Activated CD8-positive, alpha-beta T cell treated with anti-CD3 and anti-CD28 coated beads, Interleukin-2, amount 10 ng/mL, durations not matched to agents 7 days and 5 days (primary cell): ENCODE measurements at regions not wholly inside any gene's neighbourhood (a gene's known extent, or its start where the extent isn't known, plus 50 kb on each side); places are given as distances from the start of the nearest gene placed in this dataset.

Source experiments
- ATAC-seq: fragments of 150-1000 bp; cut with Tn5 transposase; one replicate; pipeline ENCODE4 v1.10.0; 2021; ENCODE audit warnings: moderate library complexity
- CTCF ChIA-PET: fragments of 350-600 bp; sonication (Branson Sonifier 250); formaldehyde crosslinking; loops from one replicate; lab custom pipeline; 2021; ENCODE audit warnings: antibody characterized with exemption; lab: Charles Lee
- POLR2A ChIA-PET: fragments of 350-600 bp; sonication (Branson Sonifier 250); formaldehyde crosslinking; loops from one replicate; lab custom pipeline; 2021; ENCODE audit warnings: antibody characterized with exemption; lab: Charles Lee
- DNase-seq: peaks from one replicate; pipeline ENCODE4 v3.0.0-alpha.2; 2020
- H3K27ac Mint-ChIP-seq: one replicate; pipeline ENCODE4 v1.8.0; 2021; ENCODE audit warnings: mild to moderate bottlenecking, mixed read lengths
- H3K27me3 Mint-ChIP-seq: one replicate; pipeline ENCODE4 v1.8.0; 2021; ENCODE audit warnings: low read depth, mixed read lengths
- H3K36me3 Mint-ChIP-seq: one replicate; pipeline ENCODE4 v1.8.0; 2021; ENCODE audit warnings: low read depth, mixed read lengths
- H3K4me1 Mint-ChIP-seq: one replicate; pipeline ENCODE4 v1.8.0; 2021; ENCODE audit warnings: low read depth, mixed read lengths
- H3K4me3 Mint-ChIP-seq: one replicate; pipeline ENCODE4 v1.8.0; 2021; ENCODE audit warnings: mild to moderate bottlenecking, mixed read lengths
- H3K9me3 Mint-ChIP-seq: one replicate; pipeline ENCODE4 v1.8.0; 2022; ENCODE audit warnings: mixed read lengths; ENCODE audit not compliant: insufficient read depth

DNA sequence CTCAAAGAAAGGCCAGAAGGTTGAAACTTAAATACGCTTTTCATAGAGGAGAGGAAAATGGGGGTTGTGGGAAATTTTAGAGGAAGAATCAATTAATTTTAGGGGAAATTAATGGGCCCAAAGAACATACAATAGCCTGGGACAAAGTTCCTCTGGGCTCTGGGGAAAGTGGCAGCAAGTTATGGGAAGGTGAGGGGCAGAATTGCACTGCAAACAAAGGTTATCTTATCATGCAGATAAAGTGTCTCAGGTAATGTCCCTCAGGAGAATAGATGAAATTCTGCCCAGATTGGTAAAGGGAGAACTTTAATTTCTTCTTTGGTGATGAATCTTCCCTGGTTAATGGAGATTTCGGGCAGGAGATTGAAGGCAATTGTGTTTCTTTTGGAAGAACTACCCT lies 326.1 kb upstream of the SLC24A2 start:
- H3K27ac Mint-ChIP-seq = no peak overlapping the region
- no peak for ATAC-seq
- ChIA-PET POLR2A (no interaction called here), CTCF (interaction anchor here (0.6 kb wide), 1 partner anchor 195 kb away, joined by 3 read pairs; no protein-coding TSS in a partner anchor)
- H3K9me3 Mint-ChIP-seq = peaks cover 16% of the 10 kb centered on the region
- H3K4me1 Mint-ChIP-seq = peaks cover 4% of the 10 kb centered on the region
- DNase-seq = no peak
- no peak overlapping the region for H3K4me3 Mint-ChIP-seq
- peaks cover 18% of the 10 kb centered on the region for H3K36me3 Mint-ChIP-seq
- no peaks in the 10 kb centered on the region for H3K27me3 Mint-ChIP-seq

DNA sequence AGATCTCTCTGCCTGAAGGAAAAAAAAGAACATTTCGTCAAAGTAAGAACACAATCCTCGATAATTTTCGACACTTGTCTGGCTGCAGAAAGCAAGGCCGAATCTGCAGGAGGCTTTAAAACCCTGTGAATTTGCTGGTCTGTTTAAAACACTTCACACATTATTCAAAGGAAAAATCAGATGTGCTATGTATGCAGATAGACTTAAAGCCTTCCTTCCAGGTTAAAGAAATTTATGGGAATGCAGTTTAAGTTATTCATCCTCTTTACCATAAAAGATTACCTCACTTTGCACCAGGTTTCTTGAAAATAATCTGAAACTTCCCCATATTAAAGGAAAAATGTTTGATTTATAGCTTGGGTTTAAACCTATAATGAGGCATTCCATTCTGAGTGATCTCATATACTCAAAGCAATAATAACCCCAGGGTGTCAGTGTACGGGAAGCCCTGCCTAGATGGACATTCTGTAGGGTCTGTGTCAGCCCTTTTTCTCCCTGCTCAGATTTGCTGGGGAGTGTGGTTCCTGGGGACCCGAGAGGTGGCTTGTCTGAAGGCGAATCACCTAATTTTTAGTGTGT lies 323.5 kb upstream of the SLC24A2 start:
- ATAC-seq (no peak), DNase-seq (no peak)
- ChIA-PET CTCF (no interaction called here), POLR2A (no interaction called here)
- no peaks in the 10 kb centered on the region for H3K4me1 Mint-ChIP-seq
- H3K27ac Mint-ChIP-seq = no peak overlapping the region
- no peak overlapping the region for H3K4me3 Mint-ChIP-seq
- peaks cover 16% of the 10 kb centered on the region for H3K9me3 Mint-ChIP-seq
- H3K27me3 Mint-ChIP-seq = no peaks in the 10 kb centered on the region
- peaks cover 17% of the 10 kb centered on the region for H3K36me3 Mint-ChIP-seq

- no peak for DNase-seq
- H3K4me3 Mint-ChIP-seq = no peak overlapping the region
- ChIA-PET CTCF (no interaction called here), POLR2A (no interaction called here)
- H3K36me3 Mint-ChIP-seq = peaks cover 17% of the 10 kb centered on the region
- peaks cover 12% of the 10 kb centered on the region for H3K9me3 Mint-ChIP-seq
- H3K27me3 Mint-ChIP-seq = no peaks in the 10 kb centered on the region
- no peak for ATAC-seq
- no peaks in the 10 kb centered on the region for H3K4me1 Mint-ChIP-seq
- H3K27ac Mint-ChIP-seq = no peak overlapping the region
These were observed 322.5 kb upstream of the SLC24A2 start for GRCh38 chr9:20111173-20111843.

DNA sequence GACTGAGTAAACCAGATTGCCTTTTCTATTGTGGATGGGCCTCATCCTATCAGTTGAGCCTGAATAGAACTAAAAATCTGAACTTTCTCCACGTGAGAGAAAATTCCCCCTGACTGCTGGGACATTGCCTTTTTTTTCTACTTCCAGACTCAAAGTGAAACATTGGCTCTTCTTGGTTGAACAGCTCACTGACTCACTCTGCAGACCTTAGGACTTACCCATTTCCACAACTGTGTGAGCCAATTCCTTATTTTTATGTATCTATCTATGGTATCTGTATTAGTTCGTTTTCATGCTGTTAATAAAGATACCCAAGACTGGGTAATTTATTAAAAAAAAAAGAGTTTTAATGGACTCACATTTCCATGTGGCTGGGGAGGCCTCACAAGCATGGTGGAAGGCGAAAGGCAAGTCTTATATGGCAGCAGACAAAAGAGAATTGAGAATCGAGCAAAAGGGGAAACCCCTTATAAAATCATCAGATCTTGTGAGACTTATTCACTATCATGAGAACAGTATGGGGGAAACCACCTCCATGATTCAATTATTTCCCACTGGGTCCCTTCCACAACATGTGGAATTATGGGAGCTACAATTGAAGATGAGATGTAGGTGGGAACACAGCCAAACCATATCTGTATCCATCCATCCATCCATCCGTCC lies 306.7 kb upstream of the SLC24A2 start:
- ChIA-PET CTCF (no interaction called here), POLR2A (no interaction called here)
- no peak overlapping the region for H3K4me3 Mint-ChIP-seq
- DNase-seq = no peak
- H3K36me3 Mint-ChIP-seq = peaks cover 32% of the 10 kb centered on the region
- ATAC-seq = no peak
- peaks cover 6% of the 10 kb centered on the region for H3K9me3 Mint-ChIP-seq
- H3K4me1 Mint-ChIP-seq = no peaks in the 10 kb centered on the region
- H3K27me3 Mint-ChIP-seq = no peaks in the 10 kb centered on the region
- no peak overlapping the region for H3K27ac Mint-ChIP-seq

DNA sequence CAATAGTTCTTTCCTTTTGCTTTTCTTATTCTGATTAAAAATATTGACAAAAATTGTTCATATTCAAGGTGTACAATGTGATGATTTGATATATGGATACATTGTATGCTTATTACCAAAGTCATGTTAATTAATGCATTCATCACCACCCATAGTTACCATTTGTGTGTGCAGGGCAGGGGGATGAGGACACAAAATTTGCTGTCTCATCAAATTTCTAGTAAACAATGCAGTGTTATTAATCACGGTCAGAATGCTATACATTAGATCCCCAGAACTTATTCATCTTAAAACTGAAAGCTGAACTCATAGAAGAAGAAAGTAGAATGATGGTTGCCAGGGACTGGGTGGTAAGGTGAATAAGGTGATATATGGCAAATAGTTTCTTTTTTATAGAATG lies 303.7 kb upstream of the SLC24A2 start:
- no peak for ATAC-seq
- ChIA-PET CTCF (no interaction called here), POLR2A (no interaction called here)
- Mint-ChIP-seq H3K9me3 (peaks cover 6% of the 10 kb centered on the region), H3K27me3 (no peaks in the 10 kb centered on the region), H3K4me3 (no peak overlapping the region), H3K4me1 (peaks cover 13% of the 10 kb centered on the region), H3K27ac (no peak overlapping the region), H3K36me3 (peaks cover 33% of the 10 kb centered on the region)
- DNase-seq = no peak

- peaks cover 4% of the 10 kb centered on the region for H3K27me3 Mint-ChIP-seq
- no peak overlapping the region for H3K27ac Mint-ChIP-seq
- POLR2A ChIA-PET = no interaction called here
- no peak overlapping the region for H3K4me3 Mint-ChIP-seq
- peaks cover 15% of the 10 kb centered on the region for H3K36me3 Mint-ChIP-seq
- CTCF ChIA-PET = no interaction called here
- DNase-seq = no peak
- peaks cover 6% of the 10 kb centered on the region for H3K9me3 Mint-ChIP-seq
- peaks cover 18% of the 10 kb centered on the region for H3K4me1 Mint-ChIP-seq
- ATAC-seq = no peak
These were observed 298.6 kb upstream of the SLC24A2 start for GRCh38 chr9:20087481-20087880.

DNA sequence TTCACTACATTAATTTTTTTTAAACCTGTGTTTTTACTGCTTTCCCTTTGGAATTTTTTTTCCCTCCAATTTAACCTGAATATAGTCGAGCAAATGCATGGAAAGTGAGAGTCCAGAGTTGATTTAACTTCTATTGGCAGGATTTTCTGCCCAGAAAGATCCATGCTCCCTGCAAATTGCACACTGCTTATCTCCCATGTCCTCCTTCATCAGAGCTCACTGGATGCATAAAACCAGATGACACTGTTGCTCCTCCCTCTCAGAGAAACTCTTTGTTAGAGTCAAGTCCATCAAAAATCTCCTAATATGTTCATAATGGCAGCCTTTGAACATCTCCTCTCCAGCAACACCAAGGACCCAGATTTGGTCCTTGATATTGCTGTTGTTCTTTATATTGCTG lies 297.0 kb upstream of the SLC24A2 start:
- ChIA-PET CTCF (no interaction called here), POLR2A (no interaction called here)
- H3K27me3 Mint-ChIP-seq = peaks cover 4% of the 10 kb centered on the region
- H3K9me3 Mint-ChIP-seq = peaks cover 2% of the 10 kb centered on the region
- no peak overlapping the region for H3K4me3 Mint-ChIP-seq
- no peak for ATAC-seq
- DNase-seq = no peak
- peaks cover 4% of the 10 kb centered on the region for H3K36me3 Mint-ChIP-seq
- H3K27ac Mint-ChIP-seq = no peak overlapping the region
- H3K4me1 Mint-ChIP-seq = peaks cover 18% of the 10 kb centered on the region

DNA sequence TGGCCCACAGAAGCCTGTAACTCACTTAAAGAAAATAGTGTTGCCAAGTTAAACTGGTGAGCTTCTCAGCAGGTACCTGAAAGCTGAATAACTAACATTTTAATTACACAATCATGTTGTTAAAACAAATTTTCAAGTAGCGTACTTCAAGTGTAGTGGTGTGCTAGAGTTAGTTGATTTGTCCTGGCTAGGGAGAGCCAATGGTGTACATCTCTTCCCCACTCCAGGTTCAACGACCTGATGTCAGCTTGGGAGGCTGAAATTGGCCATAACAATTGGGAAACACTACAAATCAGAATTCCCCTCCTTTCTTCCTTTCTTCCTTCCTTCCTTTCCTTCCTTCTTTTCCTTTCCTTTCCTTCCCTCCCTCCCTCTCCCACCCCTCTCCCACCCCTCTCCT lies 295.3 kb upstream of the SLC24A2 start:
- Mint-ChIP-seq H3K4me1 (peaks cover 10% of the 10 kb centered on the region), H3K36me3 (peaks cover 7% of the 10 kb centered on the region), H3K9me3 (no peaks in the 10 kb centered on the region), H3K4me3 (no peak overlapping the region), H3K27me3 (peaks cover 6% of the 10 kb centered on the region), H3K27ac (no peak overlapping the region)
- ChIA-PET CTCF (interaction anchor here (0.9 to 1.2 kb wide), 2 partner anchors 68 to 69 kb away, joined by 3 read pairs; no protein-coding TSS in a partner anchor), POLR2A (no interaction called here)
- ATAC-seq (no peak), DNase-seq (no peak)

GRCh38 chr9:20083390-20083789 lies 294.6 kb upstream of the SLC24A2 start:
- H3K4me1 Mint-ChIP-seq = peaks cover 8% of the 10 kb centered on the region
- H3K4me3 Mint-ChIP-seq = no peak overlapping the region
- H3K27ac Mint-ChIP-seq = no peak overlapping the region
- H3K27me3 Mint-ChIP-seq = peaks cover 6% of the 10 kb centered on the region
- ChIA-PET POLR2A (no interaction called here), CTCF (interaction anchor here (0.6 to 1.2 kb wide), 3 partner anchors 10 to 69 kb away, joined by 3 read pairs; no protein-coding TSS in a partner anchor)
- H3K36me3 Mint-ChIP-seq = peaks cover 7% of the 10 kb centered on the region
- DNase-seq (no peak), ATAC-seq (no peak)
- H3K9me3 Mint-ChIP-seq = no peaks in the 10 kb centered on the region

DNA sequence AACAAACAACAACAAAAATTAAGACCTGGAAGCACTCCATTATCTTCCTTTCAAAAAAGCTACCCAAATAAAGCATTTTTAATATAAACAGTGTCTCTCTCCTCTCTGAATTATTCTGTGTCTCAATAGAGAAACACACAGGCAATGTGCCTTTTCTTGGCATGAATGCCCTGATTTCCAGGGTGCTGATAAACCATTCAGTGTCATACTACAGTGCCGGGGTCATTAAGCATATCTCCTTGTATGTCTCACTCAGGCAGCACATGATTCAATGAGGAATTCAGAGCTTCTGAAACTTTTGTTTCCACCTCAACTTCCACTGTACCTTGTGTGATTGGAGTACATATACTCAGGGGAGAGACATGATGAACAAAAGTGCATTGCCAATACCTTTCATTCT lies 294.0 kb upstream of the SLC24A2 start:
- ChIA-PET CTCF (interaction anchor here (0.6 to 1.2 kb wide), 2 partner anchors 9 to 67 kb away, joined by 3 read pairs; no protein-coding TSS in a partner anchor), POLR2A (no interaction called here)
- Mint-ChIP-seq H3K4me1 (peaks cover 8% of the 10 kb centered on the region), H3K9me3 (no peaks in the 10 kb centered on the region), H3K36me3 (peaks cover 7% of the 10 kb centered on the region), H3K4me3 (no peak overlapping the region), H3K27me3 (peaks cover 6% of the 10 kb centered on the region), H3K27ac (no peak overlapping the region)
- DNase-seq = no peak
- ATAC-seq = no peak

DNA sequence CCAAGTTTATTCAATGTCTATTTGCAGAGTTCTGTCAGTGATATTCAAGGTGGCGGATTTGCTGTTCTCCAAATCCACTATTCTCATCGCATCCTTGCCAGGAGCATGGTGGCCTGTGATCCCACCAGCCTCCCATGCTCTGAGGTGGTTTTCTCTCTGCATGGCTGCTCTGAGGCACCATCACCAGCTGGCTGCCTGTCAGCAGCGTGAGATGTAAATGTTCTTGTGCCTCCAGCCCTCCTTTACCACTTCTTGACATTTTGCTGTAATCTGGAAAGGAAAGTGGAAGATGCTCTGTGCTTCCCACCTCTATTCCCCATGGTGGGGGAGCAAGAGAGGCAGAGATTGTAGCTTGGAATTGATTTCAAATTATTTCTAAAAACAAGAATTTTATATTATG lies 293.6 kb upstream of the SLC24A2 start:
- Mint-ChIP-seq H3K27ac (no peak overlapping the region), H3K27me3 (peaks cover 6% of the 10 kb centered on the region), H3K36me3 (peaks cover 6% of the 10 kb centered on the region), H3K9me3 (no peaks in the 10 kb centered on the region), H3K4me1 (peaks cover 8% of the 10 kb centered on the region), H3K4me3 (no peak overlapping the region)
- CTCF ChIA-PET = interaction anchor here (0.9 kb wide), 1 partner anchor 9 kb away, joined by 3 read pairs; no protein-coding TSS in a partner anchor
- POLR2A ChIA-PET = no interaction called here
- ATAC-seq (no peak), DNase-seq (no peak)

GRCh38 chr9:20078246-20078645 lies 289.4 kb upstream of the SLC24A2 start:
- peaks cover 5% of the 10 kb centered on the region for H3K9me3 Mint-ChIP-seq
- peaks cover 3% of the 10 kb centered on the region for H3K4me1 Mint-ChIP-seq
- no peak for ATAC-seq
- ChIA-PET POLR2A (interaction anchor here (0.8 kb wide), 1 partner anchor 13 kb away, joined by 3 read pairs; no protein-coding TSS in a partner anchor), CTCF (no interaction called here)
- no peak for DNase-seq
- no peak overlapping the region for H3K4me3 Mint-ChIP-seq
- H3K27ac Mint-ChIP-seq = no peak overlapping the region
- H3K36me3 Mint-ChIP-seq = peaks cover 15% of the 10 kb centered on the region
- H3K27me3 Mint-ChIP-seq = peaks cover 2% of the 10 kb centered on the region
